CD14-positive monocyte (primary cell): ENCODE measurements at regions not wholly inside any gene's neighbourhood (a gene's known extent, or its start where the extent isn't known, plus 50 kb on each side); places are given as distances from the start of the nearest gene placed in this dataset.

Experiments used
- DNase-seq, 3 donors: peaks; one replicate each; pipeline ENCODE4 v3.0.0-alpha.2; 2011 to 2022
- H2AFZ ChIP-seq: 2 replicates; pipeline ENCODE4 v1.6.0; 2012; ENCODE audit warnings: mild to moderate bottlenecking, low read depth, low read length, inconsistent platforms; ENCODE audit not compliant: insufficient read depth, poor library complexity, severe bottlenecking
- H3K27ac ChIP-seq, 2 donors: 1 replicate in 1 of 2; 2 replicates in 1 of 2; pipeline ENCODE4 v1.5.1; 2012 to 2013; ENCODE audit warnings: low read length in 2 of 2, control low read depth in 1 of 2, inconsistent platforms in 1 of 2, low read depth in 1 of 2, mild to moderate bottlenecking in 1 of 2
- H3K27me3 ChIP-seq, 2 donors: one replicate each; pipeline versions ENCODE4 v1.6.0 to v1.6.1; 2011 to 2013; ENCODE audit warnings: low read length in 2 of 2; ENCODE audit not compliant: control insufficient read depth in 2 of 2, insufficient read depth in 2 of 2
- H3K36me3 ChIP-seq, 2 donors: replicated peaks in 1 of 2; 1 replicate in 1 of 2; 2 replicates in 1 of 2; pipeline versions ENCODE4 v1.5.1 to v1.6.1; 2012 to 2013; ENCODE audit warnings: low read length in 2 of 2, control low read depth in 1 of 2, inconsistent platforms in 1 of 2, mild to moderate bottlenecking in 1 of 2; ENCODE audit not compliant: insufficient read depth in 2 of 2, control insufficient read depth in 1 of 2
- H3K4me1 ChIP-seq, 2 donors: 1 replicate in 1 of 2; 2 replicates in 1 of 2; pipeline versions ENCODE4 v1.5.1 to v1.6.1; 2012 to 2013; ENCODE audit warnings: low read length in 2 of 2, control low read depth in 1 of 2, inconsistent platforms in 1 of 2, mild to moderate bottlenecking in 1 of 2, moderate library complexity in 1 of 2; ENCODE audit not compliant: insufficient read depth in 2 of 2, control insufficient read depth in 1 of 2
- H3K4me2 ChIP-seq: replicated peaks from 2 replicates; pipeline ENCODE3; 2012; ENCODE audit warnings: low read length, moderate library complexity, mild to moderate bottlenecking; ENCODE audit not compliant: poor library complexity, severe bottlenecking; ENCODE audit errors: extremely low read depth
- H3K4me3 ChIP-seq, 3 experiments: fragments of 200-600 bp in 1 of 3; sonication (generic) in 1 of 3; replicated peaks in 1 of 3; 1 replicate in 2 of 3; 2 replicates in 1 of 3; pipeline ENCODE4 v1.5.1; 2011 to 2013; ENCODE audit warnings: low read length in 3 of 3, mild to moderate bottlenecking in 3 of 3, control low read depth in 2 of 3, low read depth in 2 of 3, inconsistent platforms in 1 of 3, moderate library complexity in 1 of 3
- H3K79me2 ChIP-seq: 2 replicates; pipeline ENCODE4 v1.6.0; 2012; ENCODE audit warnings: mild to moderate bottlenecking, control low read depth, inconsistent platforms, low read length, moderate library complexity; ENCODE audit not compliant: insufficient read depth
- H3K9ac ChIP-seq: 2 replicates; pipeline ENCODE4 v1.6.0; 2017; ENCODE audit warnings: low read length, mild to moderate bottlenecking; ENCODE audit not compliant: insufficient read depth, poor library complexity, severe bottlenecking
- H3K9me3 ChIP-seq, 2 donors: replicated peaks in 1 of 2; 1 replicate in 1 of 2; 2 replicates in 1 of 2; pipeline versions ENCODE4 v1.5.1 to v1.6.1; 2012 to 2013; ENCODE audit warnings: low read length in 2 of 2, control low read depth in 1 of 2; ENCODE audit not compliant: control insufficient read depth in 1 of 2, insufficient read depth in 1 of 2
- H4K20me1 ChIP-seq: 2 replicates; pipeline ENCODE4 v1.6.0; 2012; ENCODE audit warnings: mild to moderate bottlenecking, low read length, control low read depth, moderate library complexity; ENCODE audit not compliant: insufficient read depth
- H3K27ac Mint-ChIP-seq, 7 donors: one replicate each; pipeline ENCODE4 v1.8.0; 2020; ENCODE audit warnings: mild to moderate bottlenecking in 7 of 7, mixed read lengths in 7 of 7, moderate library complexity in 6 of 7, inconsistent platforms in 2 of 7
- H3K27me3 Mint-ChIP-seq, 3 donors: one replicate each; pipeline ENCODE4 v1.8.0; 2021 to 2022; ENCODE audit warnings: low read depth in 3 of 3, mild to moderate bottlenecking in 3 of 3, mixed read lengths in 3 of 3, moderate library complexity in 3 of 3, inconsistent platforms in 1 of 3
- H3K36me3 Mint-ChIP-seq, 2 donors: one replicate each; pipeline ENCODE4 v1.8.0; 2020; ENCODE audit warnings: mixed read lengths in 2 of 2, inconsistent platforms in 1 of 2, mild to moderate bottlenecking in 1 of 2
- H3K4me1 Mint-ChIP-seq: one replicate; pipeline ENCODE4 v1.8.0; 2020; ENCODE audit warnings: mild to moderate bottlenecking, mixed read lengths
- H3K4me3 Mint-ChIP-seq, 2 donors: one replicate each; pipeline ENCODE4 v1.8.0; 2020; ENCODE audit warnings: mild to moderate bottlenecking in 2 of 2, mixed read lengths in 2 of 2, moderate library complexity in 1 of 2
- H3K9me3 Mint-ChIP-seq, 7 donors: one replicate each; pipeline ENCODE4 v1.8.0; 2020 to 2022; ENCODE audit warnings: mixed read lengths in 7 of 7, mild to moderate bottlenecking in 6 of 7, moderate library complexity in 6 of 7, inconsistent platforms in 2 of 7
- WGBS: methylation state at CpG from one replicate; pipeline ENCODE4 v1.1.5; 2013; ENCODE audit warnings: missing lambda C conversion rate; ENCODE audit not compliant: insufficient coverage; 5-methylcytosine and 5-hydroxymethylcytosine counted together
- intact Hi-C, 2 donors: fragments of 100-400 bp; cut with micrococcal nuclease; formaldehyde crosslinking; loops; one replicate each; pipeline versions ENCODE4 v1.15.0 to v1.15.1; 2023
- TF ChIP-seq, protein P1 (sequence below): fragments of 200-600 bp; IDR thresholded peaks from one replicate; pipeline ENCODE4 v1.8.0; 2022; ENCODE audit warnings: antibody characterized with exemption, mild to moderate bottlenecking

GRCh38 chr2:37523814-37524362 lies 147.6 kb downstream of the CDC42EP3 start:
- peak; percentile 64 to 86 (median 73) for DNase-seq
- H3K4me1 Mint-ChIP-seq, result peaks cover 46% of the 10 kb centered on the region
- intact Hi-C loops, result loop anchor here in 1 of 2 donors (10.0 kb wide), 1 partner anchor 109 kb away; no protein-coding TSS in a partner anchor
- no peaks in the 10 kb centered on the region for H3K27me3 Mint-ChIP-seq
- Histone ChIP-seq H4K20me1 (no peaks in the 10 kb centered on the region), H2AFZ (peak overlapping the region; percentile 34), H3K27me3 (no peaks in the 10 kb centered on the region), H3K4me2 (peak overlapping the region; percentile 71), H3K27ac (peak overlapping the region in 1 of 2 donors; percentile 75), H3K4me3 (peak overlapping the region in 2 of 3 experiments; percentile 16 to 59), H3K79me2 (no peaks in the 10 kb centered on the region), H3K36me3 (no peaks in the 10 kb centered on the region), H3K9ac (no peak overlapping the region), H3K9me3 (no peaks in the 10 kb centered on the region), H3K4me1 (peaks cover 43 to 45% of the 10 kb centered on the region in 2 donors)
- TF ChIP-seq, protein P1, sequence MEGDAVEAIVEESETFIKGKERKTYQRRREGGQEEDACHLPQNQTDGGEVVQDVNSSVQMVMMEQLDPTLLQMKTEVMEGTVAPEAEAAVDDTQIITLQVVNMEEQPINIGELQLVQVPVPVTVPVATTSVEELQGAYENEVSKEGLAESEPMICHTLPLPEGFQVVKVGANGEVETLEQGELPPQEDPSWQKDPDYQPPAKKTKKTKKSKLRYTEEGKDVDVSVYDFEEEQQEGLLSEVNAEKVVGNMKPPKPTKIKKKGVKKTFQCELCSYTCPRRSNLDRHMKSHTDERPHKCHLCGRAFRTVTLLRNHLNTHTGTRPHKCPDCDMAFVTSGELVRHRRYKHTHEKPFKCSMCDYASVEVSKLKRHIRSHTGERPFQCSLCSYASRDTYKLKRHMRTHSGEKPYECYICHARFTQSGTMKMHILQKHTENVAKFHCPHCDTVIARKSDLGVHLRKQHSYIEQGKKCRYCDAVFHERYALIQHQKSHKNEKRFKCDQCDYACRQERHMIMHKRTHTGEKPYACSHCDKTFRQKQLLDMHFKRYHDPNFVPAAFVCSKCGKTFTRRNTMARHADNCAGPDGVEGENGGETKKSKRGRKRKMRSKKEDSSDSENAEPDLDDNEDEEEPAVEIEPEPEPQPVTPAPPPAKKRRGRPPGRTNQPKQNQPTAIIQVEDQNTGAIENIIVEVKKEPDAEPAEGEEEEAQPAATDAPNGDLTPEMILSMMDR, result no peak
- WGBS, result no CpG with 5 or more reads among the region's 5 CpGs
- H3K36me3 Mint-ChIP-seq, result no peaks in the 10 kb centered on the region
- H3K27ac Mint-ChIP-seq, result peak overlapping the region; percentile 70 to 90 (median 86)
- H3K4me3 Mint-ChIP-seq, result peak overlapping the region in 1 of 2 donors; percentile 39
- no peaks in the 10 kb centered on the region for H3K9me3 Mint-ChIP-seq

DNA sequence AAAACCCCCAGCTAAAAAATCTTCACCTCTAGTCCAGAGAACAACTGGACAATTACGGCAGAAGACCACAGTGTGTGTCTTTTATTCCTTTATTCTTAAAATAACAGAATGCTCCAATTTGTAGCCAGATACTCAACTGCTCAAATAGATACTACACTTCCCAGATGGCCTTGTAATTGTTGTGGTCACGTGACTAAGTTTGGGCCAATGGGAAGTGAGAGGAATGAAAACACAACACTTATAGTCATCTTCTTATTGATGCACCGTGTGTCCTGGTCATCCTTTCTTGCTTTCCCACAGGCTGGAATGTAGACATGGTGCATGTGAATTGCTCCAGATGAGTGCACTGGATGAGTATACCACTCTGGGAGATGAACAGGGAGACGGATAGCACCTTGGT lies 145.1 kb downstream of the CDC42EP3 start:
- Histone ChIP-seq H3K9me3 (no peaks in the 10 kb centered on the region), H2AFZ (no peak overlapping the region), H3K4me2 (no peak overlapping the region), H3K4me1 (peaks cover 43 to 45% of the 10 kb centered on the region in 2 donors), H3K36me3 (no peaks in the 10 kb centered on the region), H4K20me1 (no peaks in the 10 kb centered on the region), H3K4me3 (no peak overlapping the region), H3K27me3 (no peaks in the 10 kb centered on the region), H3K9ac (no peak overlapping the region), H3K27ac (no peak overlapping the region), H3K79me2 (no peaks in the 10 kb centered on the region)
- Mint-ChIP-seq H3K4me3 (no peak overlapping the region), H3K9me3 (no peaks in the 10 kb centered on the region), H3K4me1 (peaks cover 45% of the 10 kb centered on the region), H3K27me3 (no peaks in the 10 kb centered on the region), H3K27ac (peak overlapping the region in 1 of 7 donors; percentile 31), H3K36me3 (no peaks in the 10 kb centered on the region)
- intact Hi-C loops, result loop anchor here in 1 of 2 donors (10.0 kb wide), 1 partner anchor 112 kb away; no protein-coding TSS in a partner anchor
- TF ChIP-seq, protein P1, result no peak
- WGBS, result no CpG with 5 or more reads among the region's 4 CpGs
- no peak for DNase-seq
